ENCODE measurements at regions not wholly inside any gene's neighbourhood (a gene's known extent, or its start where the extent isn't known, plus 50 kb on each side); places are given as distances from the start of the nearest gene placed in this dataset.

DNA sequence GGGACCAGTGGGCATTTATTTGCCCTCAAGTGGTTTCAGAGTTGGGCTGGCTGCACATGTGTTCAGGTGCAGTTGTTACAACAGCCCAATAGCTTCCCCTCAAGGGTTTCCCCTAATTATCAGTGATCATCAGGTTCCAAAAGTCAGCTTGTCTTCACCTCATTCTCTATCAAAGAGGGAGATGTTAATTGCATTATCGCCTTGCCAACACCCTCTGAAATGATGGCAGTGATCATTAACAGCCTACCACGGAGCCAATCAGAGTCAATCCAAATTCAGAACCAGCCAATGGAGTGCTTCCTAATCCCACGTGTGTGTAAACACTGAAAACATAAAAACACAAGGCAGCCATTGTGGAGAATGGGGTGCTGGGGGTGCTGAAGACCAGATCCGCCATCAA, 248.4 kb upstream of the ZNF507 start:
- TF ChIP-seq NFIC (IDR thresholded peaks at IDR 0.05) (no peak), TEAD4 (IDR thresholded peaks at IDR 0.05) (no peak), CEBPB (IDR thresholded peaks at IDR 0.05) (no peak), TCF12 (IDR thresholded peaks at IDR 0.05; ENCODE audit: low read depth) (no peak), MAX (IDR thresholded peaks at IDR 0.05) (no peak), TAF1 (IDR thresholded peaks at IDR 0.05; ENCODE audit: low read depth) (no peak), EGR1 (IDR thresholded peaks at IDR 0.05) (no peak), YY1 (IDR thresholded peaks at IDR 0.05; ENCODE audit: low read depth) (no peak), CREB1 (IDR thresholded peaks at IDR 0.05; ENCODE audit: low read depth) (no peak), FOXM1 (IDR thresholded peaks at IDR 0.05; ENCODE audit: borderline replicate concordance, low read depth) (no peak), ZBTB7A (IDR thresholded peaks at IDR 0.05; ENCODE audit: low read depth) (no peak), EP300 (IDR thresholded peaks at IDR 0.05; ENCODE audit: borderline replicate concordance) (no peak), RAD21 (IDR thresholded peaks at IDR 0.05; ENCODE audit: low read depth) (no peak)
- TF ChIP-seq, protein P1, sequence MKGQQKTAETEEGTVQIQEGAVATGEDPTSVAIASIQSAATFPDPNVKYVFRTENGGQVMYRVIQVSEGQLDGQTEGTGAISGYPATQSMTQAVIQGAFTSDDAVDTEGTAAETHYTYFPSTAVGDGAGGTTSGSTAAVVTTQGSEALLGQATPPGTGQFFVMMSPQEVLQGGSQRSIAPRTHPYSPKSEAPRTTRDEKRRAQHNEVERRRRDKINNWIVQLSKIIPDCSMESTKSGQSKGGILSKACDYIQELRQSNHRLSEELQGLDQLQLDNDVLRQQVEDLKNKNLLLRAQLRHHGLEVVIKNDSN (IDR thresholded peaks at IDR 0.05) = no peak

DNA sequence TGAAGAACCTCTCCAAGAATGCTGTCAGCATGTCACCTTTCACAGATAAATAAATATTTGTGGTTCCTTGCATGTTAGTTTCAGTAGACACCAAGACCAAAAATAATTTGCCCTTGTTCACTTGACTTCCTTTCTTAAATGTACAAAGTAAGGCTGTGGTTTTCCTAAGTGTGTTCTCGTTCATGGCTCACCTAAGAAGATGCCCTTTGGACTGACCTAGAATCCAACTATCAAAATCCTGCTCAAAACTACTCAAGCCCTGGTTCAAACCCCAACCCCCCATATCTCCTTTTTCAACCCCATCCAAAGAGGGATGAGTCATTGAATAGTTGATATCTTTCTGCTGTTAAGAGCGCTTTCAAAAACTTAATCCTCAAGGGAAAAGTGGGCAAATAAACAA, 247.8 kb upstream of the ZNF507 start:
- TF ChIP-seq TAF1 (IDR thresholded peaks at IDR 0.05; ENCODE audit: low read depth) = no peak
- TF ChIP-seq MAX (IDR thresholded peaks at IDR 0.05) = no peak
- no peak for TF ChIP-seq REST (IDR thresholded peaks at IDR 0.05; ENCODE audit: low read depth)
- no peak for TF ChIP-seq CREB1 (IDR thresholded peaks at IDR 0.05; ENCODE audit: low read depth)
- TF ChIP-seq EGR1 (IDR thresholded peaks at IDR 0.05) = no peak
- no peak for TF ChIP-seq EP300 (IDR thresholded peaks at IDR 0.05; ENCODE audit: borderline replicate concordance)
- no peak for TF ChIP-seq FOXM1 (IDR thresholded peaks at IDR 0.05; ENCODE audit: borderline replicate concordance, low read depth)
- no peak for TF ChIP-seq TCF12 (IDR thresholded peaks at IDR 0.05; ENCODE audit: low read depth)
- no peak for TF ChIP-seq ZBTB7A (IDR thresholded peaks at IDR 0.05; ENCODE audit: low read depth)
- no peak for TF ChIP-seq YY1 (IDR thresholded peaks at IDR 0.05; ENCODE audit: low read depth)
- no peak for TF ChIP-seq CEBPB (IDR thresholded peaks at IDR 0.05)
- TF ChIP-seq NFIC (IDR thresholded peaks at IDR 0.05) = no peak
- no peak for TF ChIP-seq RAD21 (IDR thresholded peaks at IDR 0.05; ENCODE audit: low read depth)

- TF ChIP-seq NFIC (IDR thresholded peaks at IDR 0.05) (no peak), EGR1 (IDR thresholded peaks at IDR 0.05) (no peak), YY1 (IDR thresholded peaks at IDR 0.05; ENCODE audit: low read depth) (no peak), ZBTB7A (IDR thresholded peaks at IDR 0.05; ENCODE audit: low read depth) (no peak)
Observed at GRCh38 chr19:32098968-32099367, 246.4 kb upstream of the ZNF507 start.

- no peak for TF ChIP-seq YY1 (IDR thresholded peaks at IDR 0.05; ENCODE audit: low read depth)
- no peak for TF ChIP-seq CEBPB (IDR thresholded peaks at IDR 0.05)
- no peak for TF ChIP-seq EP300 (IDR thresholded peaks at IDR 0.05; ENCODE audit: borderline replicate concordance)
- no peak for TF ChIP-seq TCF12 (IDR thresholded peaks at IDR 0.05; ENCODE audit: low read depth)
- TF ChIP-seq TEAD4 (IDR thresholded peaks at IDR 0.05) = no peak
Observed at GRCh38 chr19:32101206-32101605, 244.2 kb upstream of the ZNF507 start.

GRCh38 chr19:32103541-32103940, 241.9 kb upstream of the ZNF507 start:
- TF ChIP-seq NFIC (IDR thresholded peaks at IDR 0.05) = no peak
- TF ChIP-seq MAX (IDR thresholded peaks at IDR 0.05) = no peak
- TF ChIP-seq YY1 (IDR thresholded peaks at IDR 0.05; ENCODE audit: low read depth) = no peak
- TF ChIP-seq TCF12 (IDR thresholded peaks at IDR 0.05; ENCODE audit: low read depth) = no peak
- TF ChIP-seq, protein P1 (IDR thresholded peaks at IDR 0.05) = no peak
- no peak for TF ChIP-seq EP300 (IDR thresholded peaks at IDR 0.05; ENCODE audit: borderline replicate concordance)
- TF ChIP-seq EGR1 (IDR thresholded peaks at IDR 0.05) = no peak
- no peak for TF ChIP-seq TEAD4 (IDR thresholded peaks at IDR 0.05)
- TF ChIP-seq TAF1 (IDR thresholded peaks at IDR 0.05; ENCODE audit: low read depth) = no peak
- TF ChIP-seq ZBTB7A (IDR thresholded peaks at IDR 0.05; ENCODE audit: low read depth) = no peak
- no peak for TF ChIP-seq REST (IDR thresholded peaks at IDR 0.05; ENCODE audit: low read depth)
- no peak for TF ChIP-seq RAD21 (IDR thresholded peaks at IDR 0.05; ENCODE audit: low read depth)
- TF ChIP-seq CREB1 (IDR thresholded peaks at IDR 0.05; ENCODE audit: low read depth) = no peak
- no peak for TF ChIP-seq CEBPB (IDR thresholded peaks at IDR 0.05)
- no peak for TF ChIP-seq FOXM1 (IDR thresholded peaks at IDR 0.05; ENCODE audit: borderline replicate concordance, low read depth)

Data from Ishikawa (cell line).